IMR-90 (cell line): ENCODE measurements at regions not wholly inside any gene's neighbourhood (a gene's known extent, or its start where the extent isn't known, plus 50 kb on each side); places are given as distances from the start of the nearest gene placed in this dataset.

Source experiments
- ATAC-seq: fragments of 200-7000 bp; cut with Tn5 transposase; 2 replicates; pipeline ENCODE4 v1.9.1; 2020; ENCODE audit warnings: low read depth, mild to moderate bottlenecking, moderate library complexity
- BruUV-seq: library from RNA; stranded (reverse); fragments of 400-500 nt; replicated peaks from 2 replicates; lab custom pipeline; 2021; lab: Mats Ljungman, UMichigan
- CTCF ChIA-PET: fragments of 300-600 bp; formaldehyde crosslinking; extraction: SDS; loops from one replicate; lab custom pipeline; 2021; ENCODE audit warnings: antibody characterized with exemption; lab: Yijun Ruan, JAX
- POLR2A ChIA-PET: fragments of 300-600 bp; sonication (Branson Sonifier 250); formaldehyde crosslinking; loops from one replicate; lab custom pipeline; 2022; ENCODE audit warnings: antibody characterized with exemption; ENCODE audit not compliant: unreplicated experiment; lab: Charles Lee
- DNase-seq: peaks from one replicate; pipeline ENCODE4 v3.0.0; 2013
- H2AFZ ChIP-seq: replicated peaks from 2 replicates; pipeline ENCODE3; 2013; ENCODE audit warnings: low read length, mild to moderate bottlenecking; ENCODE audit not compliant: poor library complexity
- H2AK5ac ChIP-seq: 2 replicates; pipeline ENCODE4 v1.6.1; 2013; ENCODE audit warnings: low read depth, low read length, inconsistent platforms
- H2AK9ac ChIP-seq: replicated peaks from 2 replicates; pipeline ENCODE3; 2013; ENCODE audit warnings: mild to moderate bottlenecking, low read depth, low read length, moderate library complexity; ENCODE audit not compliant: poor library complexity
- H2BK120ac ChIP-seq: 2 replicates; pipeline ENCODE4 v1.6.1; 2013; ENCODE audit warnings: low read depth, low read length, inconsistent platforms
- H2BK15ac ChIP-seq: 3 replicates; pipeline ENCODE4 v1.6.1; 2013; ENCODE audit warnings: low read depth, low read length, inconsistent platforms
- H2BK20ac ChIP-seq: 2 replicates; pipeline ENCODE4 v1.6.1; 2013; ENCODE audit warnings: low read depth, mild to moderate bottlenecking, inconsistent platforms, low read length, moderate library complexity
- H2BK5ac ChIP-seq: 2 replicates; pipeline ENCODE4 v1.6.1; 2013; ENCODE audit warnings: mild to moderate bottlenecking, low read depth, low read length, inconsistent platforms; ENCODE audit not compliant: poor library complexity, severe bottlenecking
- H3K14ac ChIP-seq: replicated peaks from 2 replicates; pipeline ENCODE4 v1.6.1; 2013; ENCODE audit warnings: low read depth, low read length, inconsistent platforms
- H3K18ac ChIP-seq: 2 replicates; pipeline ENCODE4 v1.6.1; 2013; ENCODE audit warnings: low read depth, low read length, control low read depth
- H3K23ac ChIP-seq: 2 replicates; pipeline ENCODE4 v1.6.1; 2013; ENCODE audit warnings: low read depth, low read length, inconsistent platforms
- H3K27ac ChIP-seq: 2 replicates; pipeline ENCODE4 v1.5.1; 2013; ENCODE audit warnings: mild to moderate bottlenecking, control low read depth, low read length; ENCODE audit not compliant: insufficient read depth
- H3K27me3 ChIP-seq: 2 replicates; pipeline ENCODE4 v1.6.1; 2013; ENCODE audit warnings: low read length; ENCODE audit not compliant: control insufficient read depth, insufficient read depth
- H3K36me3 ChIP-seq: 2 replicates; pipeline ENCODE4 v1.6.1; 2013; ENCODE audit warnings: low read length, mixed read lengths; ENCODE audit not compliant: control insufficient read depth, insufficient read depth
- H3K4ac ChIP-seq: 2 replicates; pipeline ENCODE4 v1.6.1; 2013; ENCODE audit warnings: low read depth, low read length, inconsistent platforms
- H3K4me1 ChIP-seq: 2 replicates; pipeline ENCODE4 v1.6.1; 2013; ENCODE audit warnings: low read length, mixed read lengths; ENCODE audit not compliant: control insufficient read depth, insufficient read depth
- H3K4me2 ChIP-seq: 2 replicates; pipeline ENCODE4 v1.6.1; 2013; ENCODE audit warnings: low read depth, mild to moderate bottlenecking, control low read depth, low read length, moderate library complexity
- H3K4me3 ChIP-seq: 2 replicates; pipeline ENCODE4 v1.5.1; 2013; ENCODE audit warnings: low read depth, mild to moderate bottlenecking, control low read depth, low read length, moderate library complexity; ENCODE audit not compliant: insufficient read depth
- H3K56ac ChIP-seq: 2 replicates; pipeline ENCODE4 v1.6.1; 2013; ENCODE audit warnings: low read length, inconsistent platforms; ENCODE audit not compliant: insufficient read depth; ENCODE audit errors: extremely low read depth
- H3K79me1 ChIP-seq, 2 experiments: 2 replicates each; pipeline ENCODE4 v1.6.1; 2013; ENCODE audit warnings: low read length in 2 of 2, inconsistent platforms in 1 of 2, low read depth in 1 of 2
- H3K9ac ChIP-seq: 2 replicates; pipeline ENCODE4 v1.6.1; 2013; ENCODE audit warnings: low read depth, low read length, control low read depth
- H3K9me1 ChIP-seq: 2 replicates; pipeline ENCODE4 v1.6.1; 2013; ENCODE audit warnings: low read length, inconsistent platforms; ENCODE audit not compliant: insufficient read depth
- H3K9me3 ChIP-seq: 2 replicates; pipeline ENCODE4 v1.6.1; 2013; ENCODE audit warnings: low read length; ENCODE audit not compliant: control insufficient read depth, insufficient read depth
- H4K20me1 ChIP-seq: 2 replicates; pipeline ENCODE4 v1.6.1; 2013; ENCODE audit warnings: low read length, inconsistent platforms; ENCODE audit not compliant: insufficient read depth
- H4K5ac ChIP-seq: 2 replicates; pipeline ENCODE4 v1.6.1; 2013; ENCODE audit warnings: mild to moderate bottlenecking, low read depth, low read length, control low read depth
- H4K8ac ChIP-seq, 2 experiments: 2 replicates each; pipeline ENCODE4 v1.6.1; 2013; ENCODE audit warnings: low read depth in 2 of 2, low read length in 2 of 2, control low read depth in 1 of 2, inconsistent platforms in 1 of 2
- H4K91ac ChIP-seq: 2 replicates; pipeline ENCODE4 v1.6.1; 2013; ENCODE audit warnings: low read depth, low read length, inconsistent platforms; ENCODE audit not compliant: insufficient read depth
- BHLHE40 ChIP-seq: fragments of 150-350 bp; IDR thresholded peaks from 2 replicates; pipeline ENCODE4 v1.6.1; 2016; ENCODE audit warnings: mild to moderate bottlenecking, low read depth, low read length
- CHD1 ChIP-seq: IDR thresholded peaks from 2 replicates; pipeline ENCODE4 v1.6.1; 2012; ENCODE audit warnings: low read depth, low read length, improper control_type of control experiment
- FOS ChIP-seq: fragments of 150-350 bp; IDR thresholded peaks from 2 replicates; pipeline ENCODE4 v1.6.1; 2016; ENCODE audit warnings: low read depth, low read length
- MXI1 ChIP-seq: IDR thresholded peaks from 2 replicates; pipeline ENCODE4 v1.6.1; 2012; ENCODE audit warnings: low read depth, mild to moderate bottlenecking, low read length, moderate library complexity, borderline replicate concordance
- USF2 ChIP-seq: fragments of 150-350 bp; IDR thresholded peaks from 2 replicates; pipeline ENCODE4 v1.6.1; 2017; ENCODE audit warnings: mild to moderate bottlenecking, antibody characterized with exemption, low read length, low read depth
- WGBS, 2 experiments: methylation state at CpG; one replicate each; pipeline versions ENCODE4 v1.1.5 to v1.1.7; 2013; ENCODE audit warnings: missing lambda C conversion rate in 2 of 2; ENCODE audit not compliant: insufficient read length in 1 of 2; ENCODE audit errors: extremely low coverage in 2 of 2; 5-methylcytosine and 5-hydroxymethylcytosine counted together
- dilution Hi-C: fragments of 300-500 bp; cut with HindIII; formaldehyde crosslinking; loops from one replicate; pipeline ENCODE4 v1.14.3; 2018; ENCODE audit warnings: low sequenced_read_pairs; ENCODE audit not compliant: unreplicated experiment
- in situ Hi-C: fragments of 300-500 bp; cut with MboI; formaldehyde crosslinking; loops from 3 replicates; pipeline ENCODE4 v1.14.3; 2019; ENCODE audit warnings: low sequenced_read_pairs, inconsistent platforms, mixed read lengths
- intact Hi-C: fragments of 100-400 bp; cut with micrococcal nuclease; formaldehyde crosslinking; loops from 2 replicates; pipeline ENCODE4 v1.10.0; 2022

- no peak overlapping the region for H2BK120ac ChIP-seq
- intact Hi-C loops (loop anchor here (5.0 kb wide), 1 partner anchor 732 kb away; no protein-coding TSS in a partner anchor), in situ Hi-C loops (no loop called here), dilution Hi-C loops (no loop called here)
- peaks cover 41% of the 10 kb centered on the region for H3K9me3 ChIP-seq
- H4K5ac ChIP-seq = no peak overlapping the region
- no peak overlapping the region for H4K91ac ChIP-seq
- ChIA-PET CTCF (no interaction called here), POLR2A (no interaction called here)
- H2AFZ ChIP-seq = no peak overlapping the region
- H4K20me1 ChIP-seq = no peaks in the 10 kb centered on the region
- no peak overlapping the region for H4K8ac ChIP-seq
- ATAC-seq (no peak), DNase-seq (no peak)
- no CpG with 5 or more reads among the region's 5 CpGs for WGBS, 2 experiments
- no peak overlapping the region for H2BK20ac ChIP-seq
- H3K9me1 ChIP-seq = no peaks in the 10 kb centered on the region
- no peaks in the 10 kb centered on the region for H3K79me1 ChIP-seq
- no peak overlapping the region for H3K27ac ChIP-seq
- H2AK9ac ChIP-seq = no peak overlapping the region
- TF ChIP-seq MXI1 = no peak
- no peak for TF ChIP-seq BHLHE40
- TF ChIP-seq FOS = no peak
- TF ChIP-seq CHD1 = no peak
- no peak for TF ChIP-seq USF2
- no peak overlapping the region for H3K9ac ChIP-seq
- H2AK5ac ChIP-seq = no peak overlapping the region
- no peaks in the 10 kb centered on the region for H3K36me3 ChIP-seq
- H3K4me2 ChIP-seq = no peak overlapping the region
- H3K27me3 ChIP-seq = no peaks in the 10 kb centered on the region
- H3K23ac ChIP-seq = no peak overlapping the region
- H2BK5ac ChIP-seq = no peak overlapping the region
- no peak overlapping the region for H3K4me3 ChIP-seq
- H2BK15ac ChIP-seq = no peak overlapping the region
- H3K4ac ChIP-seq = no peak overlapping the region
- H3K4me1 ChIP-seq = no peaks in the 10 kb centered on the region
- no peak overlapping the region for H3K18ac ChIP-seq
- no TSS peak for BruUV-seq
- H3K56ac ChIP-seq = no peak overlapping the region
- H3K14ac ChIP-seq = no peak overlapping the region
These were observed 404.7 kb downstream of the GALR1 start for GRCh38 chr18:77654302-77654701.
